IMR-90 (cell line): ENCODE measurements at regions not wholly inside any gene's neighbourhood (a gene's known extent, or its start where the extent isn't known, plus 50 kb on each side); places are given as distances from the start of the nearest gene placed in this dataset.

ENCODE experiments used
- ATAC-seq: fragments of 200-7000 bp; cut with Tn5 transposase; 2 replicates; pipeline ENCODE4 v1.9.1; 2020; ENCODE audit warnings: low read depth, mild to moderate bottlenecking, moderate library complexity
- BruUV-seq: library from RNA; stranded (reverse); fragments of 400-500 nt; replicated peaks from 2 replicates; lab custom pipeline; 2021; lab: Mats Ljungman, UMichigan
- CTCF ChIA-PET: fragments of 300-600 bp; formaldehyde crosslinking; extraction: SDS; loops from one replicate; lab custom pipeline; 2021; ENCODE audit warnings: antibody characterized with exemption; lab: Yijun Ruan, JAX
- POLR2A ChIA-PET: fragments of 300-600 bp; sonication (Branson Sonifier 250); formaldehyde crosslinking; loops from one replicate; lab custom pipeline; 2022; ENCODE audit warnings: antibody characterized with exemption; ENCODE audit not compliant: unreplicated experiment; lab: Charles Lee
- DNase-seq: peaks from one replicate; pipeline ENCODE4 v3.0.0; 2013
- H2AFZ ChIP-seq: replicated peaks from 2 replicates; pipeline ENCODE3; 2013; ENCODE audit warnings: low read length, mild to moderate bottlenecking; ENCODE audit not compliant: poor library complexity
- H2AK5ac ChIP-seq: 2 replicates; pipeline ENCODE4 v1.6.1; 2013; ENCODE audit warnings: low read depth, low read length, inconsistent platforms
- H2AK9ac ChIP-seq: replicated peaks from 2 replicates; pipeline ENCODE3; 2013; ENCODE audit warnings: mild to moderate bottlenecking, low read depth, low read length, moderate library complexity; ENCODE audit not compliant: poor library complexity
- H2BK120ac ChIP-seq: 2 replicates; pipeline ENCODE4 v1.6.1; 2013; ENCODE audit warnings: low read depth, low read length, inconsistent platforms
- H2BK15ac ChIP-seq: 3 replicates; pipeline ENCODE4 v1.6.1; 2013; ENCODE audit warnings: low read depth, low read length, inconsistent platforms
- H2BK20ac ChIP-seq: 2 replicates; pipeline ENCODE4 v1.6.1; 2013; ENCODE audit warnings: low read depth, mild to moderate bottlenecking, inconsistent platforms, low read length, moderate library complexity
- H2BK5ac ChIP-seq: 2 replicates; pipeline ENCODE4 v1.6.1; 2013; ENCODE audit warnings: mild to moderate bottlenecking, low read depth, low read length, inconsistent platforms; ENCODE audit not compliant: poor library complexity, severe bottlenecking
- H3K14ac ChIP-seq: replicated peaks from 2 replicates; pipeline ENCODE4 v1.6.1; 2013; ENCODE audit warnings: low read depth, low read length, inconsistent platforms
- H3K18ac ChIP-seq: 2 replicates; pipeline ENCODE4 v1.6.1; 2013; ENCODE audit warnings: low read depth, low read length, control low read depth
- H3K23ac ChIP-seq: 2 replicates; pipeline ENCODE4 v1.6.1; 2013; ENCODE audit warnings: low read depth, low read length, inconsistent platforms
- H3K27ac ChIP-seq: 2 replicates; pipeline ENCODE4 v1.5.1; 2013; ENCODE audit warnings: mild to moderate bottlenecking, control low read depth, low read length; ENCODE audit not compliant: insufficient read depth
- H3K27me3 ChIP-seq: 2 replicates; pipeline ENCODE4 v1.6.1; 2013; ENCODE audit warnings: low read length; ENCODE audit not compliant: control insufficient read depth, insufficient read depth
- H3K36me3 ChIP-seq: 2 replicates; pipeline ENCODE4 v1.6.1; 2013; ENCODE audit warnings: low read length, mixed read lengths; ENCODE audit not compliant: control insufficient read depth, insufficient read depth
- H3K4ac ChIP-seq: 2 replicates; pipeline ENCODE4 v1.6.1; 2013; ENCODE audit warnings: low read depth, low read length, inconsistent platforms
- H3K4me1 ChIP-seq: 2 replicates; pipeline ENCODE4 v1.6.1; 2013; ENCODE audit warnings: low read length, mixed read lengths; ENCODE audit not compliant: control insufficient read depth, insufficient read depth
- H3K4me2 ChIP-seq: 2 replicates; pipeline ENCODE4 v1.6.1; 2013; ENCODE audit warnings: low read depth, mild to moderate bottlenecking, control low read depth, low read length, moderate library complexity
- H3K4me3 ChIP-seq: 2 replicates; pipeline ENCODE4 v1.5.1; 2013; ENCODE audit warnings: low read depth, mild to moderate bottlenecking, control low read depth, low read length, moderate library complexity; ENCODE audit not compliant: insufficient read depth
- H3K56ac ChIP-seq: 2 replicates; pipeline ENCODE4 v1.6.1; 2013; ENCODE audit warnings: low read length, inconsistent platforms; ENCODE audit not compliant: insufficient read depth; ENCODE audit errors: extremely low read depth
- H3K79me1 ChIP-seq, 2 experiments: 2 replicates each; pipeline ENCODE4 v1.6.1; 2013; ENCODE audit warnings: low read length in 2 of 2, inconsistent platforms in 1 of 2, low read depth in 1 of 2
- H3K9ac ChIP-seq: 2 replicates; pipeline ENCODE4 v1.6.1; 2013; ENCODE audit warnings: low read depth, low read length, control low read depth
- H3K9me1 ChIP-seq: 2 replicates; pipeline ENCODE4 v1.6.1; 2013; ENCODE audit warnings: low read length, inconsistent platforms; ENCODE audit not compliant: insufficient read depth
- H3K9me3 ChIP-seq: 2 replicates; pipeline ENCODE4 v1.6.1; 2013; ENCODE audit warnings: low read length; ENCODE audit not compliant: control insufficient read depth, insufficient read depth
- H4K20me1 ChIP-seq: 2 replicates; pipeline ENCODE4 v1.6.1; 2013; ENCODE audit warnings: low read length, inconsistent platforms; ENCODE audit not compliant: insufficient read depth
- H4K5ac ChIP-seq: 2 replicates; pipeline ENCODE4 v1.6.1; 2013; ENCODE audit warnings: mild to moderate bottlenecking, low read depth, low read length, control low read depth
- H4K8ac ChIP-seq, 2 experiments: 2 replicates each; pipeline ENCODE4 v1.6.1; 2013; ENCODE audit warnings: low read depth in 2 of 2, low read length in 2 of 2, control low read depth in 1 of 2, inconsistent platforms in 1 of 2
- H4K91ac ChIP-seq: 2 replicates; pipeline ENCODE4 v1.6.1; 2013; ENCODE audit warnings: low read depth, low read length, inconsistent platforms; ENCODE audit not compliant: insufficient read depth
- CEBPB ChIP-seq: IDR thresholded peaks from 2 replicates; pipeline ENCODE4 v1.6.1; 2012; ENCODE audit warnings: low read depth, low read length, improper control_type of control experiment
- CHD1 ChIP-seq: IDR thresholded peaks from 2 replicates; pipeline ENCODE4 v1.6.1; 2012; ENCODE audit warnings: low read depth, low read length, improper control_type of control experiment
- ELK1 ChIP-seq: fragments of 150-350 bp; IDR thresholded peaks from 2 replicates; pipeline ENCODE4 v1.6.1; 2016; ENCODE audit warnings: low read depth, mild to moderate bottlenecking, low read length, moderate library complexity, borderline replicate concordance
- MXI1 ChIP-seq: IDR thresholded peaks from 2 replicates; pipeline ENCODE4 v1.6.1; 2012; ENCODE audit warnings: low read depth, mild to moderate bottlenecking, low read length, moderate library complexity, borderline replicate concordance
- NFE2L2 ChIP-seq: fragments of 150-350 bp; IDR thresholded peaks from 2 replicates; pipeline ENCODE4 v1.6.1; 2016; ENCODE audit warnings: low read depth, mild to moderate bottlenecking, low read length
- POLR2A ChIP-seq: IDR thresholded peaks from 2 replicates; pipeline ENCODE4 v1.6.1; 2012; ENCODE audit warnings: mild to moderate bottlenecking, low read depth, low read length
- RFX5 ChIP-seq: IDR thresholded peaks from 2 replicates; pipeline ENCODE4 v1.8.0; 2012; ENCODE audit warnings: low read depth, mild to moderate bottlenecking, low read length, moderate library complexity
- SMC3 ChIP-seq: fragments of 150-350 bp; IDR thresholded peaks from 2 replicates; pipeline ENCODE4 v1.6.1; 2016; ENCODE audit warnings: low read depth, mild to moderate bottlenecking, antibody characterized with exemption, low read length, moderate library complexity
- whole genome bisulfite sequencing, 2 experiments: methylation state at CpG; one replicate each; pipeline versions ENCODE4 v1.1.5 to v1.1.7; 2013; ENCODE audit warnings: missing lambda C conversion rate in 2 of 2; ENCODE audit not compliant: insufficient read length in 1 of 2; ENCODE audit errors: extremely low coverage in 2 of 2; 5-methylcytosine and 5-hydroxymethylcytosine counted together
- dilution Hi-C: fragments of 300-500 bp; cut with HindIII; formaldehyde crosslinking; loops from one replicate; pipeline ENCODE4 v1.14.3; 2018; ENCODE audit warnings: low sequenced_read_pairs; ENCODE audit not compliant: unreplicated experiment
- in situ Hi-C: fragments of 300-500 bp; cut with MboI; formaldehyde crosslinking; loops from 3 replicates; pipeline ENCODE4 v1.14.3; 2019; ENCODE audit warnings: low sequenced_read_pairs, inconsistent platforms, mixed read lengths
- intact Hi-C: fragments of 100-400 bp; cut with micrococcal nuclease; formaldehyde crosslinking; loops from 2 replicates; pipeline ENCODE4 v1.10.0; 2022
- TF ChIP-seq, protein P1 (sequence below): conservative IDR thresholded peaks from 2 replicates; pipeline ENCODE4 v1.5.1; 2012; ENCODE audit warnings: mild to moderate bottlenecking, low read depth, low read length, improper control_type of control experiment

DNA sequence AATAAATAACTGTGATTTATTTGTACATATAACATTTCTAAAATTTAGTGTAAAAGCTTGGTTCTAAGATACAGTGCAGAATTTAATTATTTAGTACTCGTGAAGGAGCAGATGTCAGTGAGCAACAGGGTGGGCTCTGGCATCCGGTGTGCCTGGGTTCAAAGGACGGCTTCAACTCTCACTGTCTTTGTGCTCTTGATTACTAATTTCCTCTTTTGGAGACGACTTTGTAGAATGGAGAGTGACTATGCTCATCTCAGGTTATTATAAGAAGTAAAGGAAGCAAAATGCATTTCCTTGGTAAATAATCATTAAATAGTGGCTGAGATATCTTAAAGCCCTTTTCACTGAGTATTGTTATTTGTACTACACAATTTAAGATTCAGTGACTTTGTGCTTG is 271.7 kb downstream of the ASXL3 start:
- ChIA-PET CTCF (no interaction called here), POLR2A (no interaction called here)
- ATAC-seq (no peak), DNase-seq (no peak)
- H3K4me2 ChIP-seq = no peak overlapping the region
- no peak overlapping the region for H3K18ac ChIP-seq
- no peak overlapping the region for H3K4me3 ChIP-seq
- H4K8ac ChIP-seq = no peak overlapping the region
- H3K79me1 ChIP-seq = no peaks in the 10 kb centered on the region
- H2AFZ ChIP-seq = no peak overlapping the region
- no peak overlapping the region for H2AK9ac ChIP-seq
- no peak overlapping the region for H2AK5ac ChIP-seq
- H3K4me1 ChIP-seq = no peaks in the 10 kb centered on the region
- H3K36me3 ChIP-seq = no peaks in the 10 kb centered on the region
- no TSS peak for BruUV-seq
- H3K27me3 ChIP-seq = no peaks in the 10 kb centered on the region
- H2BK20ac ChIP-seq = no peak overlapping the region
- dilution Hi-C loops = no loop called here
- H3K27ac ChIP-seq = no peak overlapping the region
- no peaks in the 10 kb centered on the region for H3K9me1 ChIP-seq
- no peak overlapping the region for H3K23ac ChIP-seq
- no peak overlapping the region for H2BK120ac ChIP-seq
- H3K9ac ChIP-seq = no peak overlapping the region
- no peak overlapping the region for H2BK15ac ChIP-seq
- H4K20me1 ChIP-seq = no peaks in the 10 kb centered on the region
- H2BK5ac ChIP-seq = no peak overlapping the region
- no peaks in the 10 kb centered on the region for H3K9me3 ChIP-seq
- H3K4ac ChIP-seq = no peak overlapping the region
- H4K91ac ChIP-seq = no peak overlapping the region
- no peak overlapping the region for H3K14ac ChIP-seq
- TF ChIP-seq RFX5 = no peak
- TF ChIP-seq CEBPB = no peak
- TF ChIP-seq ELK1 = no peak
- no peak for TF ChIP-seq NFE2L2
- no peak for TF ChIP-seq CHD1
- TF ChIP-seq POLR2A = no peak
- TF ChIP-seq MXI1 = no peak
- TF ChIP-seq, protein P1, sequence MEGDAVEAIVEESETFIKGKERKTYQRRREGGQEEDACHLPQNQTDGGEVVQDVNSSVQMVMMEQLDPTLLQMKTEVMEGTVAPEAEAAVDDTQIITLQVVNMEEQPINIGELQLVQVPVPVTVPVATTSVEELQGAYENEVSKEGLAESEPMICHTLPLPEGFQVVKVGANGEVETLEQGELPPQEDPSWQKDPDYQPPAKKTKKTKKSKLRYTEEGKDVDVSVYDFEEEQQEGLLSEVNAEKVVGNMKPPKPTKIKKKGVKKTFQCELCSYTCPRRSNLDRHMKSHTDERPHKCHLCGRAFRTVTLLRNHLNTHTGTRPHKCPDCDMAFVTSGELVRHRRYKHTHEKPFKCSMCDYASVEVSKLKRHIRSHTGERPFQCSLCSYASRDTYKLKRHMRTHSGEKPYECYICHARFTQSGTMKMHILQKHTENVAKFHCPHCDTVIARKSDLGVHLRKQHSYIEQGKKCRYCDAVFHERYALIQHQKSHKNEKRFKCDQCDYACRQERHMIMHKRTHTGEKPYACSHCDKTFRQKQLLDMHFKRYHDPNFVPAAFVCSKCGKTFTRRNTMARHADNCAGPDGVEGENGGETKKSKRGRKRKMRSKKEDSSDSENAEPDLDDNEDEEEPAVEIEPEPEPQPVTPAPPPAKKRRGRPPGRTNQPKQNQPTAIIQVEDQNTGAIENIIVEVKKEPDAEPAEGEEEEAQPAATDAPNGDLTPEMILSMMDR = no peak
- TF ChIP-seq SMC3 = no peak
- H4K5ac ChIP-seq = no peak overlapping the region
- no CpG with 5 or more reads among the region's 4 CpGs for WGBS, 2 experiments
- H3K56ac ChIP-seq = no peak overlapping the region
- intact Hi-C loops = loop anchor here (10.0 kb wide), 1 partner anchor 195 kb away; no protein-coding TSS in a partner anchor
- in situ Hi-C loops = no loop called here
